ENCODE measurements at regions not wholly inside any gene's neighbourhood (a gene's known extent, or its start where the extent isn't known, plus 50 kb on each side); places are given as distances from the start of the nearest gene placed in this dataset.

- TF ChIP-seq CTCF (conservative IDR thresholded peaks at IDR 0.05; ENCODE audit: low read depth, low read length) = no peak
- no peak overlapping the region for H3K4me3 ChIP-seq (ENCODE audit: low read length)
- DNase-seq (ENCODE audit: low read depth) = no peak
Observed at GRCh38 chr5:173535166-173535975, 81.1 kb downstream of the BOD1 start.

GRCh38 chr5:173534664-173535063 lies 81.8 kb downstream of the BOD1 start:
- DNase-seq (ENCODE audit: low read depth) = no peak
- no peak for TF ChIP-seq CTCF (conservative IDR thresholded peaks at IDR 0.05; ENCODE audit: low read depth, low read length)
- H3K4me3 ChIP-seq (ENCODE audit: low read length) = no peak overlapping the region

- H3K4me3 ChIP-seq (ENCODE audit: low read length) = no peak overlapping the region
- no peak for DNase-seq (ENCODE audit: low read depth)
- no peak for TF ChIP-seq CTCF (conservative IDR thresholded peaks at IDR 0.05; ENCODE audit: low read depth, low read length)
Observed at GRCh38 chr5:173534031-173534430, 82.4 kb downstream of the BOD1 start.

GRCh38 chr5:173532689-173533250 lies 83.7 kb downstream of the BOD1 start:
- no peak overlapping the region for H3K4me3 ChIP-seq (ENCODE audit: low read length)
- no peak for TF ChIP-seq CTCF (conservative IDR thresholded peaks at IDR 0.05; ENCODE audit: low read depth, low read length)
- DNase-seq (ENCODE audit: low read depth) = no peak

- TF ChIP-seq CTCF (conservative IDR thresholded peaks at IDR 0.05; ENCODE audit: low read depth, low read length) = no peak
Observed at GRCh38 chr5:173531863-173532262, 84.6 kb downstream of the BOD1 start.

GRCh38 chr5:173530547-173530946 lies 85.9 kb downstream of the BOD1 start:
- peak; percentile 29 for TF ChIP-seq CTCF (conservative IDR thresholded peaks at IDR 0.05; ENCODE audit: low read depth, low read length)
- no peak for DNase-seq (ENCODE audit: low read depth)
- H3K4me3 ChIP-seq (ENCODE audit: low read length) = no peak overlapping the region

More at GRCh38 chr5:173531863-173532262, 84.6 kb downstream of the BOD1 start:
- DNase-seq (ENCODE audit: low read depth) = no peak
- H3K4me3 ChIP-seq (ENCODE audit: low read length) = no peak overlapping the region

- no peak for TF ChIP-seq CTCF (conservative IDR thresholded peaks at IDR 0.05; ENCODE audit: low read depth, low read length)
- no peak for DNase-seq (ENCODE audit: low read depth)
- H3K4me3 ChIP-seq (ENCODE audit: low read length) = no peak overlapping the region
Observed at GRCh38 chr5:173529861-173530260, 86.6 kb downstream of the BOD1 start.
